ENCODE measurements at regions not wholly inside any gene's neighbourhood (a gene's known extent, or its start where the extent isn't known, plus 50 kb on each side); places are given as distances from the start of the nearest gene placed in this dataset.
"Not testable (repeated sequence)": the region's sequence is repeated elsewhere in the genome, so short reads cannot be mapped to it uniquely, and the experiment has no call there.

DNA sequence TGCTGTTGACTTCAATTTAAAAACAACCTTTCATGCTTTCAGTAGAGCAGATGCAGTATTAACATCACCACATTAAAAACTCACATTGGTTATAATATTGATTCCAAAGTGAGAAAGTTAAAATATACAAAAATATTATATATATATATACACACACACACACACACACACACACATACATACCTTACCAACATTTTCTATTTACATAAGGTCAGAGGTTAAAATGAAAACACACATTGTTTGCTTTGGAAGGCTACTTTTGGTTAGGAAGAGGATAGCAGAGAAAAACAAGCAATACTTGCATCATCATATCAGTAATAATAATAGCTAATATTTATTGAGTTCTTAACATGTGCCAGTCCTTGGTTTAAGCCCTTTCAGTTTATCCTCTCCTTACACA is 226.5 kb downstream of the PPP4R3C start:
- H3K4me1 ChIP-seq = no peaks in the 10 kb centered on the region
- TF ChIP-seq, protein P1, sequence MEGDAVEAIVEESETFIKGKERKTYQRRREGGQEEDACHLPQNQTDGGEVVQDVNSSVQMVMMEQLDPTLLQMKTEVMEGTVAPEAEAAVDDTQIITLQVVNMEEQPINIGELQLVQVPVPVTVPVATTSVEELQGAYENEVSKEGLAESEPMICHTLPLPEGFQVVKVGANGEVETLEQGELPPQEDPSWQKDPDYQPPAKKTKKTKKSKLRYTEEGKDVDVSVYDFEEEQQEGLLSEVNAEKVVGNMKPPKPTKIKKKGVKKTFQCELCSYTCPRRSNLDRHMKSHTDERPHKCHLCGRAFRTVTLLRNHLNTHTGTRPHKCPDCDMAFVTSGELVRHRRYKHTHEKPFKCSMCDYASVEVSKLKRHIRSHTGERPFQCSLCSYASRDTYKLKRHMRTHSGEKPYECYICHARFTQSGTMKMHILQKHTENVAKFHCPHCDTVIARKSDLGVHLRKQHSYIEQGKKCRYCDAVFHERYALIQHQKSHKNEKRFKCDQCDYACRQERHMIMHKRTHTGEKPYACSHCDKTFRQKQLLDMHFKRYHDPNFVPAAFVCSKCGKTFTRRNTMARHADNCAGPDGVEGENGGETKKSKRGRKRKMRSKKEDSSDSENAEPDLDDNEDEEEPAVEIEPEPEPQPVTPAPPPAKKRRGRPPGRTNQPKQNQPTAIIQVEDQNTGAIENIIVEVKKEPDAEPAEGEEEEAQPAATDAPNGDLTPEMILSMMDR (IDR thresholded peaks at IDR 0.05) = no peak
- TF ChIP-seq POLR2A (IDR thresholded peaks at IDR 0.05) = no peak
- H3K36me3 ChIP-seq = no peaks in the 10 kb centered on the region
- no peaks in the 10 kb centered on the region for H3K9me3 ChIP-seq
- H3K27ac ChIP-seq = no peak overlapping the region
- no peak for DNase-seq
- no peaks in the 10 kb centered on the region for H3K27me3 ChIP-seq
- H3K4me3 ChIP-seq = no peak overlapping the region

DNA sequence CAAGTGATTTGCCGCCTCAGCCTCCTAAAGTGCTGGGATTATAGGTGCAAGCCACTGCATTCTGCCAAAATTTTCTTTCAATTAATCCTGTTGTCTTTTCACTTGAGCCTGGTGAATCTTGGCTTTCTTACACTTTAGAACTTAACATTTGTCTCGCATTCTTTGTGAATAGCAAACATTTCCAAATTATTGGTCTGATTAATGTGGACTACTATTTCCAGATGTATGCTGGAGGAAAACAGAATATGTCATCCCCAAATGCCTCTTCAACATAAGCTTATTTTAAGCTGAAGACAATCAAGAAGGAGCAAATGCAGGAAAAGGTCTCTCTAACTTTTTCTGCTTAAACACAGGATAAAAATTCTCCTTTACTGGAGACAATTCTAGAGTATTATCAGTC is 233.4 kb downstream of the PPP4R3C start:
- H3K27ac ChIP-seq = no peak overlapping the region
- no peaks in the 10 kb centered on the region for H3K27me3 ChIP-seq
- H3K9me3 ChIP-seq = no peaks in the 10 kb centered on the region
- no peaks in the 10 kb centered on the region for H3K36me3 ChIP-seq
- H3K4me1 ChIP-seq = no peaks in the 10 kb centered on the region
- no peak for TF ChIP-seq POLR2A (IDR thresholded peaks at IDR 0.05)
- TF ChIP-seq, protein P1 (IDR thresholded peaks at IDR 0.05) = no peak
- H3K4me3 ChIP-seq = no peak overlapping the region
- no peak for DNase-seq

DNA sequence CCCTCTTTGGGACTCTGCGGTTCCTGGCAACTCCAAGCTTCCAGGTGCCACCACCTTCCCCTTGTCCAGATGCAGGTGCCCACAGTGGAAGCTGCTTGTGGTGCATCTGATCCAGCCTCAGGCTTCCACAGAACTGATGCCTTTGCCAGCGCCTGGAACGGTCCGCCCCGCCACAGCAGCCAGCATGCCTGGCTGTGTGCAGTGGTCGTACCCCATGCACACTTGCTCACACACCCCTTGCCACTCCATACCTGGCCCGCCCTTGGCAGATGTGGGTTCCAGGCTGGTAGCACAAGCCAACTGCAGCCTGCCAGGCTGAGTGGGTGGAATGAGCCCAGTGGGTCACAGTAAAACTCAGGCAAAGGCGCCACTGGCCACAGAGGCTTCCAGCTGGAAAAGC is 240.5 kb downstream of the PPP4R3C start:
- DNase-seq = no peak
- Histone ChIP-seq H3K9me3 (no peaks in the 10 kb centered on the region), H3K4me1 (no peaks in the 10 kb centered on the region), H3K27me3 (no peaks in the 10 kb centered on the region), H3K27ac (no peak overlapping the region), H3K36me3 (no peaks in the 10 kb centered on the region), H3K4me3 (no peak overlapping the region)
- TF ChIP-seq, protein P1 (IDR thresholded peaks at IDR 0.05) = no peak
- no peak for TF ChIP-seq POLR2A (IDR thresholded peaks at IDR 0.05)

DNA sequence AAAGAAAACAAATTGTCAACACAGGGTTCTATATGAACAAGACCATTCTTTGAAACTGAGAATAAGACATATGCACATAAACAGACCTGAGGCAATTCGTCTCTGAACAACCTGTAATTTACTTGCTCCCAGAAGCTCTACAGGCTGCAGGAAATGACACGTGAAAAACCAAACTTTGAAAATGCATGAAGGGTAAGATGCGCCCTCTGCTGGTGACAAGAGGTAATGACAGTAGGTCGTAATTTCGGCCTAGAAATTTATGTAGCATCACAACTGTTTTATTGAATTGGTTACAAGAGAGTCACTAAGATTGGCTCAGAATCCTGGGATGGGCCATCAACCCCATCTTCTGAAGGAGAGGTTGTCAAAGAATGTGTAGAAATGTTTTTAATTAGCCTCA is 276.5 kb downstream of the PPP4R3C start:
- peak in 1 of 3 donors; percentile 50 for DNase-seq
- TF ChIP-seq, protein P1 (IDR thresholded peaks at IDR 0.05) = peak; percentile 31 to 51 (median 42)
- no peak for TF ChIP-seq POLR2A (IDR thresholded peaks at IDR 0.05)
- Histone ChIP-seq H3K36me3 (no peaks in the 10 kb centered on the region), H3K4me1 (no peaks in the 10 kb centered on the region), H3K27me3 (no peaks in the 10 kb centered on the region), H3K4me3 (no peak overlapping the region), H3K9me3 (no peaks in the 10 kb centered on the region), H3K27ac (no peak overlapping the region)

DNA sequence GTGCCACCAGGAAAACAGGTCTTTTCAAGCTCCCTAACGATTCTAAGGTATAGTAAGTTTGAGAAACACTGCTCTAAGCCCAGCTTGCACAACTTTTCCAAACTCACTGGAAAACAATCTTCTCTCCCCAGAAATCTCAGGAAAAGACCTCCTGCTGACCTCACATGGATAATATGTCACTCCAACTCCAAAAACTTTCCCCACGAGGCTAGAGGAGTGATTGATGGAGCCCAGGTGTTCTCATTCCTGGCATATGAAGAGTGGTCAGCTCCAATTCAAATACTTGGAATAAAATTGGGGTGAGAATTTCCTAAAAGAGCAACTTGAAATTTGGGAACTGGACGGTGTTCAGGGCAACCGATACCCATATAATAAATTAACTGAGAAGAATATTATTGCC is 299.9 kb downstream of the PPP4R3C start:
- H3K4me1 ChIP-seq = no peaks in the 10 kb centered on the region
- H3K4me3 ChIP-seq = no peak overlapping the region
- no peaks in the 10 kb centered on the region for H3K36me3 ChIP-seq
- no peak for DNase-seq
- no peaks in the 10 kb centered on the region for H3K27me3 ChIP-seq
- H3K9me3 ChIP-seq = no peaks in the 10 kb centered on the region
- no peak overlapping the region for H3K27ac ChIP-seq
- TF ChIP-seq, protein P1 (IDR thresholded peaks at IDR 0.05) = no peak
- TF ChIP-seq POLR2A (IDR thresholded peaks at IDR 0.05) = no peak

DNA sequence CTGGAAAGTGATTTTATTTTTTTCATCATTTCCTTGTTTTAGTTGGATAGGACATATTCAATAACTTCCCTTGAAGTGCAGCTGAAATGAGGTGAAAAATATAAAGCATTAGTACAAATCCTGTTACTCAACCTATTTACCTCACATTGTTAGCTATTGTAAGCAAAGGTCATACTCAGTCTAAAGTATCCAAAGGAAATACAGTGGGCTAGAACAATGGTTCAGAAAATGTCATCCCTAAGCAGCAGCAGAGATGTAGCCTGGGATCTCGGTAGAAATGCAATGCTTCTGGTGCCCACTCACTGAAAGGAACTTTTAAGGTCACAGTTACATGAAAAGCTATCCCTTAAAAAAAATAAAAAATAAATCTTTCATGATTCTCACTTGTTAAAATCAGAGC is 300.6 kb downstream of the PPP4R3C start:
- H3K27ac ChIP-seq = no peak overlapping the region
- no peaks in the 10 kb centered on the region for H3K9me3 ChIP-seq
- DNase-seq = no peak
- no peak overlapping the region for H3K4me3 ChIP-seq
- no peaks in the 10 kb centered on the region for H3K4me1 ChIP-seq
- TF ChIP-seq, protein P1 (IDR thresholded peaks at IDR 0.05) = no peak
- no peak for TF ChIP-seq POLR2A (IDR thresholded peaks at IDR 0.05)
- H3K27me3 ChIP-seq = no peaks in the 10 kb centered on the region
- H3K36me3 ChIP-seq = no peaks in the 10 kb centered on the region

DNA sequence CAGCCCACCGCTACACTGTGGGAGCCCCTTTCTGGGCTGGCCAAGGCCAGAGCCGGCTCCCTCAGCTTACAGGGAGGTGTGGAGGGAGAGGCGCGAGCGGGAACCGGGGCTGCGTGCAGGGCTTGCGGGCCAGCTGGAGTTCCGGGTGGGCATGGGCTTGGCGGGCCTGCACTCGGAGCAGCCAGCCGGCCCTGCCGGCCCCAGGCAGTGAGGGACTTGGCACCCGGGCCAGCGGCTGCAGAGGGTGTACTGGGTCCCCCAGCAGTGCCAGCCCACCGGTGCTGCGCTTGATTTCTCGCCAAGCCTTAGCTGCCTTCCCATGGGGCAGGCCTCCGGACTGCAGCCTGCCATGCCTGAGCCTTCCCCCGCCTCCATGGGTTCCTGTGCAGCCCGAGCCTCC is 306.2 kb downstream of the PPP4R3C start:
- H3K27me3 ChIP-seq, H3K4me1 ChIP-seq, H3K36me3 ChIP-seq, H3K9me3 ChIP-seq, DNase-seq, H3K4me3 ChIP-seq, H3K27ac ChIP-seq: not testable (repeated sequence)

Measured in Peyer's patch (tissue), 4 donors.